ENCODE measurements at regions not wholly inside any gene's neighbourhood (a gene's known extent, or its start where the extent isn't known, plus 50 kb on each side); places are given as distances from the start of the nearest gene placed in this dataset.

GRCh38 chr4:111685205-111685604 lies 460.0 kb upstream of the FAM241A start:
- Histone ChIP-seq H3K27me3 (ENCODE audit: control insufficient read depth, insufficient read depth, low read length) (no peaks in the 10 kb centered on the region), H3K4me3 (ENCODE audit: low read length) (no peak overlapping the region), H3K36me3 (ENCODE audit: control insufficient read depth, insufficient read depth, low read length) (no peaks in the 10 kb centered on the region), H3K9me3 (replicated peaks; ENCODE audit: control insufficient read depth, low read depth, low read length) (no peaks in the 10 kb centered on the region), H3K27ac (ENCODE audit: low read length) (no peak overlapping the region), H3K4me1 (ENCODE audit: control insufficient read depth, insufficient read depth, low read length) (no peaks in the 10 kb centered on the region)
- no CpG with 5 or more reads among the region's 3 CpGs for WGBS (ENCODE audit: insufficient coverage)
- DNase-seq = no peak

- Histone ChIP-seq H3K9me3 (replicated peaks; ENCODE audit: control insufficient read depth, low read depth, low read length) (no peaks in the 10 kb centered on the region), H3K27ac (ENCODE audit: low read length) (no peak overlapping the region), H3K4me3 (ENCODE audit: low read length) (no peak overlapping the region), H3K4me1 (ENCODE audit: control insufficient read depth, insufficient read depth, low read length) (no peaks in the 10 kb centered on the region), H3K27me3 (ENCODE audit: control insufficient read depth, insufficient read depth, low read length) (no peaks in the 10 kb centered on the region), H3K36me3 (ENCODE audit: control insufficient read depth, insufficient read depth, low read length) (no peaks in the 10 kb centered on the region)
- DNase-seq = peak; percentile 11
These were observed 456.0 kb upstream of the FAM241A start for GRCh38 chr4:111689214-111689613.

- no CpG with 5 or more reads among the region's 1 CpG for WGBS (ENCODE audit: insufficient coverage)
- Histone ChIP-seq H3K4me1 (ENCODE audit: control insufficient read depth, insufficient read depth, low read length) (no peaks in the 10 kb centered on the region), H3K4me3 (ENCODE audit: low read length) (no peak overlapping the region), H3K27me3 (ENCODE audit: control insufficient read depth, insufficient read depth, low read length) (no peaks in the 10 kb centered on the region), H3K27ac (ENCODE audit: low read length) (no peak overlapping the region), H3K9me3 (replicated peaks; ENCODE audit: control insufficient read depth, low read depth, low read length) (no peaks in the 10 kb centered on the region), H3K36me3 (ENCODE audit: control insufficient read depth, insufficient read depth, low read length) (no peaks in the 10 kb centered on the region)
- no peak for DNase-seq
These were observed 455.5 kb upstream of the FAM241A start for GRCh38 chr4:111689731-111690130.

- no peaks in the 10 kb centered on the region for H3K36me3 ChIP-seq (ENCODE audit: control insufficient read depth, insufficient read depth, low read length)
- WGBS (ENCODE audit: insufficient coverage) = no CpG with 5 or more reads among the region's 2 CpGs
- H3K9me3 ChIP-seq (replicated peaks; ENCODE audit: control insufficient read depth, low read depth, low read length) = no peaks in the 10 kb centered on the region
- no peaks in the 10 kb centered on the region for H3K27me3 ChIP-seq (ENCODE audit: control insufficient read depth, insufficient read depth, low read length)
- no peaks in the 10 kb centered on the region for H3K4me1 ChIP-seq (ENCODE audit: control insufficient read depth, insufficient read depth, low read length)
- H3K4me3 ChIP-seq (ENCODE audit: low read length) = no peak overlapping the region
- no peak overlapping the region for H3K27ac ChIP-seq (ENCODE audit: low read length)
- no peak for DNase-seq
These were observed 451.5 kb upstream of the FAM241A start for GRCh38 chr4:111693758-111694157.

- no CpG with 5 or more reads among the region's 2 CpGs for WGBS (ENCODE audit: insufficient coverage)
- Histone ChIP-seq H3K9me3 (replicated peaks; ENCODE audit: control insufficient read depth, low read depth, low read length) (no peaks in the 10 kb centered on the region), H3K4me3 (ENCODE audit: low read length) (no peak overlapping the region), H3K36me3 (ENCODE audit: control insufficient read depth, insufficient read depth, low read length) (no peaks in the 10 kb centered on the region), H3K27ac (ENCODE audit: low read length) (no peak overlapping the region), H3K4me1 (ENCODE audit: control insufficient read depth, insufficient read depth, low read length) (no peaks in the 10 kb centered on the region), H3K27me3 (ENCODE audit: control insufficient read depth, insufficient read depth, low read length) (no peaks in the 10 kb centered on the region)
- no peak for DNase-seq
These were observed 449.6 kb upstream of the FAM241A start for GRCh38 chr4:111695677-111696076.

GRCh38 chr4:111696505-111696904 lies 448.7 kb upstream of the FAM241A start:
- no peaks in the 10 kb centered on the region for H3K4me1 ChIP-seq (ENCODE audit: control insufficient read depth, insufficient read depth, low read length)
- H3K27me3 ChIP-seq (ENCODE audit: control insufficient read depth, insufficient read depth, low read length) = no peaks in the 10 kb centered on the region
- no CpG with 5 or more reads among the region's 2 CpGs for WGBS (ENCODE audit: insufficient coverage)
- H3K4me3 ChIP-seq (ENCODE audit: low read length) = no peak overlapping the region
- no peaks in the 10 kb centered on the region for H3K36me3 ChIP-seq (ENCODE audit: control insufficient read depth, insufficient read depth, low read length)
- H3K9me3 ChIP-seq (replicated peaks; ENCODE audit: control insufficient read depth, low read depth, low read length) = no peaks in the 10 kb centered on the region
- DNase-seq = no peak
- no peak overlapping the region for H3K27ac ChIP-seq (ENCODE audit: low read length)

- Histone ChIP-seq H3K27me3 (ENCODE audit: control insufficient read depth, insufficient read depth, low read length) (no peaks in the 10 kb centered on the region), H3K4me3 (ENCODE audit: low read length) (no peak overlapping the region), H3K27ac (ENCODE audit: low read length) (no peak overlapping the region), H3K4me1 (ENCODE audit: control insufficient read depth, insufficient read depth, low read length) (no peaks in the 10 kb centered on the region), H3K36me3 (ENCODE audit: control insufficient read depth, insufficient read depth, low read length) (no peaks in the 10 kb centered on the region), H3K9me3 (replicated peaks; ENCODE audit: control insufficient read depth, low read depth, low read length) (no peaks in the 10 kb centered on the region)
- WGBS (ENCODE audit: insufficient coverage) = no CpG with 5 or more reads among the region's 2 CpGs
- DNase-seq = no peak
These were observed 447.9 kb upstream of the FAM241A start for GRCh38 chr4:111697176-111697942.

GRCh38 chr4:111698361-111698760 lies 446.9 kb upstream of the FAM241A start:
- DNase-seq = no peak
- H3K36me3 ChIP-seq (ENCODE audit: control insufficient read depth, insufficient read depth, low read length) = no peaks in the 10 kb centered on the region
- no peaks in the 10 kb centered on the region for H3K4me1 ChIP-seq (ENCODE audit: control insufficient read depth, insufficient read depth, low read length)
- H3K27me3 ChIP-seq (ENCODE audit: control insufficient read depth, insufficient read depth, low read length) = no peaks in the 10 kb centered on the region
- H3K27ac ChIP-seq (ENCODE audit: low read length) = no peak overlapping the region
- no peak overlapping the region for H3K4me3 ChIP-seq (ENCODE audit: low read length)
- no peaks in the 10 kb centered on the region for H3K9me3 ChIP-seq (replicated peaks; ENCODE audit: control insufficient read depth, low read depth, low read length)

GRCh38 chr4:111699165-111699564 lies 446.1 kb upstream of the FAM241A start:
- DNase-seq = no peak
- Histone ChIP-seq H3K4me1 (ENCODE audit: control insufficient read depth, insufficient read depth, low read length) (no peaks in the 10 kb centered on the region), H3K27ac (ENCODE audit: low read length) (no peak overlapping the region), H3K36me3 (ENCODE audit: control insufficient read depth, insufficient read depth, low read length) (no peaks in the 10 kb centered on the region), H3K27me3 (ENCODE audit: control insufficient read depth, insufficient read depth, low read length) (no peaks in the 10 kb centered on the region), H3K4me3 (ENCODE audit: low read length) (no peak overlapping the region), H3K9me3 (replicated peaks; ENCODE audit: control insufficient read depth, low read depth, low read length) (no peaks in the 10 kb centered on the region)

- H3K4me3 ChIP-seq (ENCODE audit: low read length) = no peak overlapping the region
- no peaks in the 10 kb centered on the region for H3K9me3 ChIP-seq (replicated peaks; ENCODE audit: control insufficient read depth, low read depth, low read length)
- no peak overlapping the region for H3K27ac ChIP-seq (ENCODE audit: low read length)
- WGBS (ENCODE audit: insufficient coverage) = 86% methylated on average over 1 of the region's 3 CpGs
- no peak for DNase-seq
- no peaks in the 10 kb centered on the region for H3K4me1 ChIP-seq (ENCODE audit: control insufficient read depth, insufficient read depth, low read length)
- no peaks in the 10 kb centered on the region for H3K36me3 ChIP-seq (ENCODE audit: control insufficient read depth, insufficient read depth, low read length)
- no peaks in the 10 kb centered on the region for H3K27me3 ChIP-seq (ENCODE audit: control insufficient read depth, insufficient read depth, low read length)
These were observed 444.2 kb upstream of the FAM241A start for GRCh38 chr4:111701102-111701501.

GRCh38 chr4:111707491-111707890 lies 437.8 kb upstream of the FAM241A start:
- no peak for DNase-seq
- H3K4me1 ChIP-seq (ENCODE audit: control insufficient read depth, insufficient read depth, low read length) = no peaks in the 10 kb centered on the region
- no peaks in the 10 kb centered on the region for H3K36me3 ChIP-seq (ENCODE audit: control insufficient read depth, insufficient read depth, low read length)
- H3K9me3 ChIP-seq (replicated peaks; ENCODE audit: control insufficient read depth, low read depth, low read length) = no peaks in the 10 kb centered on the region
- H3K27me3 ChIP-seq (ENCODE audit: control insufficient read depth, insufficient read depth, low read length) = no peaks in the 10 kb centered on the region
- H3K27ac ChIP-seq (ENCODE audit: low read length) = no peak overlapping the region
- H3K4me3 ChIP-seq (ENCODE audit: low read length) = no peak overlapping the region
